GM18873 (cell line): ENCODE measurements at regions not wholly inside any gene's neighbourhood (a gene's known extent, or its start where the extent isn't known, plus 50 kb on each side); places are given as distances from the start of the nearest gene placed in this dataset.

Experiments used
- ATAC-seq: cut with Tn5 transposase; IDR thresholded peaks from one replicate; pipeline ENCODE4 v1.9.1; 2021; ENCODE audit warnings: mild to moderate bottlenecking, moderate library complexity, moderate number of reproducible peaks; ENCODE audit not compliant: unreplicated experiment, low FRiP score

- no peak for ATAC-seq
Measured at GRCh38 chr5:126220725-126221124, 202.5 kb upstream of the GRAMD2B start.

- ATAC-seq, result no peak
Measured at GRCh38 chr5:126228934-126229333, 194.3 kb upstream of the GRAMD2B start.

GRCh38 chr5:126233256-126233655 is 190.0 kb upstream of the GRAMD2B start:
- ATAC-seq, result no peak

GRCh38 chr5:126234563-126235195 is 188.5 kb upstream of the GRAMD2B start:
- no peak for ATAC-seq

- no peak for ATAC-seq
Measured at GRCh38 chr5:126235628-126236027, 187.6 kb upstream of the GRAMD2B start.

GRCh38 chr5:126236994-126237393 is 186.2 kb upstream of the GRAMD2B start:
- no peak for ATAC-seq

- no peak for ATAC-seq
Measured at GRCh38 chr5:126248611-126249010, 174.6 kb upstream of the GRAMD2B start.

GRCh38 chr5:126251024-126251423 is 172.2 kb upstream of the GRAMD2B start:
- no peak for ATAC-seq

- ATAC-seq, result no peak
Measured at GRCh38 chr5:126253406-126253805, 169.8 kb upstream of the GRAMD2B start.

GRCh38 chr5:126263591-126264184 is 159.5 kb upstream of the GRAMD2B start:
- ATAC-seq, result no peak

GRCh38 chr5:126265917-126266316 is 157.3 kb upstream of the GRAMD2B start:
- ATAC-seq, result no peak

- ATAC-seq, result no peak
Measured at GRCh38 chr5:126267438-126267837, 155.8 kb upstream of the GRAMD2B start.

- no peak for ATAC-seq
Measured at GRCh38 chr5:126268697-126269315, 154.4 kb upstream of the GRAMD2B start.

GRCh38 chr5:126269511-126269910 is 153.7 kb upstream of the GRAMD2B start:
- ATAC-seq, result no peak

- ATAC-seq, result no peak
Measured at GRCh38 chr5:126271141-126271540, 152.1 kb upstream of the GRAMD2B start.

- ATAC-seq, result no peak
Measured at GRCh38 chr5:126274076-126274762, 149.0 kb upstream of the GRAMD2B start.

- no peak for ATAC-seq
Measured at GRCh38 chr5:126274763-126275125, 148.5 kb upstream of the GRAMD2B start.

- ATAC-seq, result no peak
Measured at GRCh38 chr5:126277762-126278161, 145.4 kb upstream of the GRAMD2B start.

- no peak for ATAC-seq
Measured at GRCh38 chr5:126280343-126280742, 142.9 kb upstream of the GRAMD2B start.

- no peak for ATAC-seq
Measured at GRCh38 chr5:126280846-126281245, 142.4 kb upstream of the GRAMD2B start.

- ATAC-seq, result no peak
Measured at GRCh38 chr5:126284977-126285696, 138.1 kb upstream of the GRAMD2B start.
